ENCODE measurements at regions not wholly inside any gene's neighbourhood (a gene's known extent, or its start where the extent isn't known, plus 50 kb on each side); places are given as distances from the start of the nearest gene placed in this dataset.

- H3K9me3 ChIP-seq (replicated peaks; ENCODE audit: control insufficient read depth, insufficient read depth, low read length): no peaks in the 10 kb centered on the region
- no peaks in the 10 kb centered on the region for H3K79me2 ChIP-seq (ENCODE audit: control insufficient read depth, insufficient read depth, low read length)
- H3K4me3 ChIP-seq (replicated peaks in 1 of 3; ENCODE audit: insufficient read depth in 1 of 3, low read depth in 1 of 3, low read length in 3 of 3): no peak overlapping the region
- no peaks in the 10 kb centered on the region for H4K20me1 ChIP-seq (replicated peaks; ENCODE audit: control insufficient read depth, extremely low read depth, insufficient read depth, low read length)
- no peak overlapping the region for H3K27ac ChIP-seq (ENCODE audit: insufficient read depth, low read depth, low read length)
- H3K36me3 ChIP-seq (ENCODE audit: control insufficient read depth in 2 of 2, extremely low read depth in 1 of 2, insufficient read depth in 2 of 2, low read length in 2 of 2): no peaks in the 10 kb centered on the region
- TF ChIP-seq GATA2 (IDR thresholded peaks at IDR 0.05; ENCODE audit: insufficient read depth, insufficient read length, low read depth, low read length) (no peak), FOS (IDR thresholded peaks at IDR 0.05; ENCODE audit: borderline replicate concordance, insufficient read depth, low read length) (no peak), CTCF (IDR thresholded peaks at IDR 0.05; ENCODE audit: extremely low read depth in 1 of 2, insufficient read depth in 1 of 2, low read depth in 1 of 2, low read length in 2 of 2) (no peak), POLR2AphosphoS5 (IDR thresholded peaks at IDR 0.05; ENCODE audit: insufficient read depth, low read depth, low read length) (no peak), MYC (IDR thresholded peaks at IDR 0.05; ENCODE audit: low read depth, low read length) (no peak), EZH2 (IDR thresholded peaks at IDR 0.05; ENCODE audit: borderline replicate concordance, low read depth, low read length, severe bottlenecking) (no peak), JUN (IDR thresholded peaks at IDR 0.05; ENCODE audit: borderline replicate concordance, insufficient read depth, insufficient read length, low read depth) (no peak), POLR2A (IDR thresholded peaks at IDR 0.05; ENCODE audit: low read depth, low read length) (no peak)
- TF ChIP-seq, protein P1, sequence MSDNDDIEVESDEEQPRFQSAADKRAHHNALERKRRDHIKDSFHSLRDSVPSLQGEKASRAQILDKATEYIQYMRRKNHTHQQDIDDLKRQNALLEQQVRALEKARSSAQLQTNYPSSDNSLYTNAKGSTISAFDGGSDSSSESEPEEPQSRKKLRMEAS (IDR thresholded peaks at IDR 0.05; ENCODE audit: insufficient read depth, insufficient read length): no peak
- H3K9me1 ChIP-seq (replicated peaks; ENCODE audit: control insufficient read depth, extremely low read depth, insufficient read depth, low read length): no peaks in the 10 kb centered on the region
- no peak overlapping the region for H3K4me2 ChIP-seq (ENCODE audit: insufficient read depth, low read length)
- FAIRE-seq (no peak), DNase-seq (ENCODE audit: low read depth, low spot score) (no peak)
- H3K27me3 ChIP-seq (ENCODE audit: control insufficient read depth in 2 of 2, insufficient read depth in 2 of 2, low read length in 2 of 2): no peaks in the 10 kb centered on the region
- no peak overlapping the region for H3K9ac ChIP-seq (replicated peaks; ENCODE audit: extremely low read depth, insufficient read depth, low read length)
- intact Hi-C loops (cut with micrococcal nuclease) (no loop called here), dilution Hi-C loops (cut with MboI; ENCODE audit: extremely low pct_ligation_motif_present, low sequenced_read_pairs) (no loop called here)
- BruUV-seq (replicated peaks): no TSS peak
- H2AFZ ChIP-seq (ENCODE audit: low read depth, low read length): no peak overlapping the region
- ChIA-PET POLR2A (no interaction called here), CTCF (no interaction called here)
- no peaks in the 10 kb centered on the region for H3K4me1 ChIP-seq (ENCODE audit: control insufficient read depth, extremely low read depth, insufficient read depth, low read length)
Measured at GRCh38 chr11:127601578-127601977, 601.0 kb upstream of the KIRREL3 start.

All from endothelial cell of umbilical vein (primary cell).